Fibroblast of the aortic adventitia (primary cell): ENCODE measurements at regions not wholly inside any gene's neighbourhood (a gene's known extent, or its start where the extent isn't known, plus 50 kb on each side); places are given as distances from the start of the nearest gene placed in this dataset.

Source experiments
- DNase-seq: peaks from one replicate; pipeline ENCODE4 v3.0.0-alpha.2; 2010; ENCODE audit warnings: low read depth
- H3K4me3 ChIP-seq: 2 replicates; pipeline ENCODE4 v1.5.1; 2011; ENCODE audit warnings: low read depth, mild to moderate bottlenecking, control low read depth, low read length, moderate library complexity
- TF ChIP-seq, protein P1 (sequence below): IDR thresholded peaks from 2 replicates; pipeline ENCODE4 v1.5.1; 2011; ENCODE audit warnings: mild to moderate bottlenecking, low read length, control low read depth, inconsistent platforms; ENCODE audit not compliant: insufficient read depth

DNA sequence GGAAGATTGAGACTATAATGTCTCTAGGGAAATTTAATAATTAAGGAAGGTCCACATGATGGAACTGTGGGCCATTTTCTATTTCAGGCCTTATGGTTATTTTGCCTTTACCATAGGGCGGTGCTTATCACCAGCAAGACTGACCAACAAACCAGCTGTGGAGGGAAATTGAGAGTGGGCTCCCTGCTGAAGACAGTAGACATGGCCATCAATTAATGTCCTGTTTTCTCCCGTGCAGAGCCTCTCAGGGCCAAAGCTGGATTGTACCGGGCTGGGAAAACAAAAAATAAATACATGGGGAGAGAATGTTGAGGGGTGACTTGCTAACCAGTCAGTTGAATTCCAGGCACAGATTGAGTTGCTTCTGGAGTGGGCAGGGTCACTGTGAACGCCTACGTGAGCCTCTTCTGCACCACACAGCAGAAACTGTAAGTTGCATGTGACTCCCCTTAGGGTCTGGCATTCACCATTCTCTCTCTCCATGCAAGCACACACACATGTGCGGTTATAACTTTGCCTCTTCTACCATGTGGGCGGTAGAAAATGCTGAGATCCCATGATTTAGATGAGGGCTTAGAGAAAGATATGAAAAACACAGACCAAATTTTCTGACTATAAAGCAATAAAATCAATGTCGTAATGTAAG lies 128.5 kb downstream of the COPS8 start:
- H3K4me3 ChIP-seq, result no peak overlapping the region
- DNase-seq, result no peak
- TF ChIP-seq, protein P1, sequence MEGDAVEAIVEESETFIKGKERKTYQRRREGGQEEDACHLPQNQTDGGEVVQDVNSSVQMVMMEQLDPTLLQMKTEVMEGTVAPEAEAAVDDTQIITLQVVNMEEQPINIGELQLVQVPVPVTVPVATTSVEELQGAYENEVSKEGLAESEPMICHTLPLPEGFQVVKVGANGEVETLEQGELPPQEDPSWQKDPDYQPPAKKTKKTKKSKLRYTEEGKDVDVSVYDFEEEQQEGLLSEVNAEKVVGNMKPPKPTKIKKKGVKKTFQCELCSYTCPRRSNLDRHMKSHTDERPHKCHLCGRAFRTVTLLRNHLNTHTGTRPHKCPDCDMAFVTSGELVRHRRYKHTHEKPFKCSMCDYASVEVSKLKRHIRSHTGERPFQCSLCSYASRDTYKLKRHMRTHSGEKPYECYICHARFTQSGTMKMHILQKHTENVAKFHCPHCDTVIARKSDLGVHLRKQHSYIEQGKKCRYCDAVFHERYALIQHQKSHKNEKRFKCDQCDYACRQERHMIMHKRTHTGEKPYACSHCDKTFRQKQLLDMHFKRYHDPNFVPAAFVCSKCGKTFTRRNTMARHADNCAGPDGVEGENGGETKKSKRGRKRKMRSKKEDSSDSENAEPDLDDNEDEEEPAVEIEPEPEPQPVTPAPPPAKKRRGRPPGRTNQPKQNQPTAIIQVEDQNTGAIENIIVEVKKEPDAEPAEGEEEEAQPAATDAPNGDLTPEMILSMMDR, result no peak

DNA sequence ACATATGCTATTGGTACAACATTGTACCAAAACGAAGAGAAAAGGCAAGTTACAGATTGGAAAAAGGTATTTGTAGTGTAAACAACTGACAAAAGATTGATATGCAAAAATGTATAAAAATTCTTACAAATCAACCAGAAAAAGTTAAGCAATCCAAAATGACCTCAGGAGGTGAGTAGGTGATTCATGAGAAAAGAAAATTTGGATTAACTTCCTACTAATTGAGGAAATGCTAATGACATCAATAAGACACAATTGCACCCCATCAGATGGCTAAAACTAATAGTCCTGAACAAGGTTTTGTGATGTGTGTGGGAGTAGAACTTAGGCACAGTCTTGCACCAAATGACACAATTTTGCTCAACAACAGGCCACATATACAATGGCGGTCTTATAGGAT lies 129.3 kb downstream of the COPS8 start:
- no peak for DNase-seq
- H3K4me3 ChIP-seq, result no peak overlapping the region
- TF ChIP-seq, protein P1, result no peak

DNA sequence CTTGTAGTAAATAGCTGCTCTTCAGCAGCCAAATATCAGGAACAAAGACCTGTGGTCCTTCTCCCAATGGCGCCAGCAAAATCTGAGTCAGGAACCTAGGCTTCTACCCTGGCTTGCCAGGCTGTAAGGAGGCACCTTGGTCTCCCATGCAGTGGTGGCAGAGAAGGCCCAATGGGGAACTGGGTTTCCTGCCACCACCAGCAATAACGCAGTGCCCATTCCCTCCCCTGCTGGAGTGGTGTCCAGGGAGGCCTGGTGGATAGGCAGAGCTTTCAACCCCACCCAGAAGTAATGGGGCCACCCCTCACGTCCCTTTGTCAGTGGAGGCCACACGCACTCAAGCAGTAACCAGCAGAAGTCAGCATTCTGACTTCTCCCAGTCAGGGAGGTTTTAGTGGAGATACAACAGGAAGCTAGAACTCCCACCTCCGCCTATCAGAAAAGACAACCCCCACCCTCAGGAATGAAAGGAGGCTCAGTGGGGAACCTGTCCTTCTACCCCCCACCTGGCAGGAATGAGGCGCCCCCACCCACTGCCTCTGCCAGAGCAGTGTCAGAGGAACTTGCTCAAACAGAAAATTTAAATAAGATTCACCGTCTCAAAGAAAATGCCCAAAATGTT lies 132.4 kb downstream of the COPS8 start:
- TF ChIP-seq, protein P1, result no peak
- H3K4me3 ChIP-seq, result no peak overlapping the region
- DNase-seq, result no peak

- TF ChIP-seq, protein P1, result no peak
- peak; percentile 68 for DNase-seq
- H3K4me3 ChIP-seq, result no peak overlapping the region
Observed at GRCh38 chr2:237218756-237219155, 133.1 kb downstream of the COPS8 start.

DNA sequence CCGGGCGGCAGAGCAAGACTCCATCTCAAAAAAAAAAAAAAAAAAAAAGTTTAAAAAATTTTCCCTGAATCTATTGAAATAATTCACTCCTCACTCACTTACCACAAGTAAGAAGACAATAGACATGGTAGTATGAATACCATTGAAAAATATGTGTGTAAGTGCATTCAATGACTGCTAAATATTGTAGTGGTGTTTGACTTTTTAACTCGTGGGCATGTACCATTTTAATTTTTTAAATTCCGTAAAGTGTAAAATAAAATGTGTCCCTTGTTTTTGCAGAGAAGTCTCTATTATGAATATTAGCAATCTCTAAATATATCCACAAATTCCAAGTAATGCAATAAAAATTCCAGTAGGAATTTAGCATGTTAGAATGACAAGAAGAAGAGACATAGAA lies 134.1 kb downstream of the COPS8 start:
- H3K4me3 ChIP-seq, result no peak overlapping the region
- TF ChIP-seq, protein P1, result no peak
- no peak for DNase-seq

DNA sequence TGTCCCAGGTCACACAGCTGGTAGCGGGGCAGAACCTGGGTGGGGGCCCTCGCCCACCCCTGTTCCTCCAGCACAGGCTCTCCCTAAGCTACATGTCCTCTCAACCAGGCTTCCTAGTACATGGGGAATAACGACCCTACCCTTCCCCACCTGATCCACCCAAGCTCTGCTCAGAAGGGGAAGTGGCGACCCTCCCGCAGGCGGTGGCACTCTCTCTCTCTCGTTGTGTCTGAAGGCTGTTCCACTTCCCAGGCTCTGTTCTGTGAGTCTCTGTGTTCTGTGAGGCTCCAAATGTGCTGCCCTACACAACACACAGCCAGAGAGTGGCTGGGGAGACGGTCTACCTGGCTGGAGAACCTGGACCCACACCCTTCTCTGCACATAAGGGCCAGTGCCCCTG lies 135.8 kb downstream of the COPS8 start:
- TF ChIP-seq, protein P1, result no peak
- DNase-seq, result no peak
- no peak overlapping the region for H3K4me3 ChIP-seq
